IPS DF 6.9 (cell line): ENCODE measurements at regions not wholly inside any gene's neighbourhood (a gene's known extent, or its start where the extent isn't known, plus 50 kb on each side); places are given as distances from the start of the nearest gene placed in this dataset.

ENCODE experiments used
- DNase-seq: peaks from one replicate; pipeline ENCODE4 v3.0.0-alpha.2; 2013; ENCODE audit warnings: low read depth, low spot score
- H3K27ac ChIP-seq: one replicate; pipeline ENCODE4 v1.5.1; 2013; ENCODE audit warnings: low read length, control low read depth
- H3K27me3 ChIP-seq: 2 replicates; pipeline ENCODE4 v1.6.1; 2013; ENCODE audit warnings: mild to moderate bottlenecking, low read length; ENCODE audit not compliant: control insufficient read depth, insufficient read depth
- H3K36me3 ChIP-seq: 2 replicates; pipeline ENCODE4 v1.6.1; 2013; ENCODE audit warnings: low read length; ENCODE audit not compliant: control insufficient read depth, insufficient read depth
- H3K4me1 ChIP-seq: 2 replicates; pipeline ENCODE4 v1.6.1; 2013; ENCODE audit warnings: low read length; ENCODE audit not compliant: control insufficient read depth, insufficient read depth
- H3K4me3 ChIP-seq: 2 replicates; pipeline ENCODE4 v1.5.1; 2013; ENCODE audit warnings: mild to moderate bottlenecking, low read length
- H3K9me3 ChIP-seq: 2 replicates; pipeline ENCODE4 v1.6.1; 2013; ENCODE audit warnings: low read length, inconsistent platforms; ENCODE audit not compliant: control insufficient read depth, insufficient read depth
- WGBS: extraction: QIAGEN DNeasy Blood & Tissue Kit; methylation state at CpG from one replicate; pipeline ENCODE4 v1.1.7; 2013; ENCODE audit warnings: mixed read lengths, missing lambda C conversion rate; ENCODE audit not compliant: insufficient read length, insufficient coverage; 5-methylcytosine and 5-hydroxymethylcytosine counted together

GRCh38 chr22:48091656-48092223 lies 1329.3 kb downstream of the TBC1D22A start:
- no CpG with 5 or more reads among the region's 10 CpGs for WGBS
- H3K27me3 ChIP-seq: no peaks in the 10 kb centered on the region
- H3K4me1 ChIP-seq: no peaks in the 10 kb centered on the region
- no peak for DNase-seq
- no peak overlapping the region for H3K4me3 ChIP-seq
- H3K36me3 ChIP-seq: no peaks in the 10 kb centered on the region
- H3K27ac ChIP-seq: no peak overlapping the region
- peaks cover 26% of the 10 kb centered on the region for H3K9me3 ChIP-seq

- no peak overlapping the region for H3K27ac ChIP-seq
Observed at GRCh38 chr22:48091060-48091650, 1328.7 kb downstream of the TBC1D22A start.

GRCh38 chr22:48090332-48090672 lies 1327.9 kb downstream of the TBC1D22A start:
- Histone ChIP-seq H3K4me3 (no peak overlapping the region), H3K27ac (no peak overlapping the region), H3K9me3 (peaks cover 24% of the 10 kb centered on the region), H3K36me3 (no peaks in the 10 kb centered on the region), H3K27me3 (no peaks in the 10 kb centered on the region), H3K4me1 (no peaks in the 10 kb centered on the region)
- DNase-seq: no peak
- no CpG with 5 or more reads among the region's 7 CpGs for WGBS

More at GRCh38 chr22:48091060-48091650, 1328.7 kb downstream of the TBC1D22A start:
- Histone ChIP-seq H3K27me3 (no peaks in the 10 kb centered on the region), H3K4me3 (no peak overlapping the region), H3K4me1 (no peaks in the 10 kb centered on the region), H3K36me3 (no peaks in the 10 kb centered on the region), H3K9me3 (peaks cover 21% of the 10 kb centered on the region)
- WGBS: no CpG with 5 or more reads among the region's 11 CpGs
- no peak for DNase-seq

- Histone ChIP-seq H3K4me1 (no peaks in the 10 kb centered on the region), H3K36me3 (no peaks in the 10 kb centered on the region), H3K27ac (no peak overlapping the region), H3K9me3 (peaks cover 22% of the 10 kb centered on the region), H3K4me3 (no peak overlapping the region), H3K27me3 (no peaks in the 10 kb centered on the region)
- DNase-seq: no peak
- no CpG with 5 or more reads among the region's 19 CpGs for WGBS
Observed at GRCh38 chr22:48089601-48090331, 1327.3 kb downstream of the TBC1D22A start.

- Histone ChIP-seq H3K4me1 (no peaks in the 10 kb centered on the region), H3K27ac (no peak overlapping the region)
- WGBS: no CpG with 5 or more reads among the region's 8 CpGs
Observed at GRCh38 chr22:48088926-48089536, 1326.6 kb downstream of the TBC1D22A start.

GRCh38 chr22:48088251-48088650 lies 1325.8 kb downstream of the TBC1D22A start:
- Histone ChIP-seq H3K36me3 (no peaks in the 10 kb centered on the region), H3K4me1 (no peaks in the 10 kb centered on the region), H3K27ac (no peak overlapping the region), H3K4me3 (no peak overlapping the region), H3K9me3 (peaks cover 27% of the 10 kb centered on the region), H3K27me3 (no peaks in the 10 kb centered on the region)
- no CpG with 5 or more reads among the region's 5 CpGs for WGBS
- no peak for DNase-seq

More at GRCh38 chr22:48088926-48089536, 1326.6 kb downstream of the TBC1D22A start:
- no peaks in the 10 kb centered on the region for H3K36me3 ChIP-seq
- peaks cover 24% of the 10 kb centered on the region for H3K9me3 ChIP-seq
- H3K4me3 ChIP-seq: no peak overlapping the region
- DNase-seq: no peak
- H3K27me3 ChIP-seq: no peaks in the 10 kb centered on the region

GRCh38 chr22:48085901-48086645 lies 1323.6 kb downstream of the TBC1D22A start:
- Histone ChIP-seq H3K4me1 (no peaks in the 10 kb centered on the region), H3K4me3 (no peak overlapping the region), H3K9me3 (peaks cover 31% of the 10 kb centered on the region), H3K36me3 (no peaks in the 10 kb centered on the region), H3K27me3 (no peaks in the 10 kb centered on the region), H3K27ac (no peak overlapping the region)
- DNase-seq: no peak
- no CpG with 5 or more reads among the region's 8 CpGs for WGBS

GRCh38 chr22:48084729-48085050 lies 1322.2 kb downstream of the TBC1D22A start:
- H3K4me3 ChIP-seq: no peak overlapping the region
- no peaks in the 10 kb centered on the region for H3K36me3 ChIP-seq
- H3K4me1 ChIP-seq: no peaks in the 10 kb centered on the region
- H3K27ac ChIP-seq: no peak overlapping the region
- DNase-seq: no peak
- peaks cover 35% of the 10 kb centered on the region for H3K9me3 ChIP-seq
- no CpG with 5 or more reads among the region's 11 CpGs for WGBS
- no peaks in the 10 kb centered on the region for H3K27me3 ChIP-seq

GRCh38 chr22:48084041-48084728 lies 1321.7 kb downstream of the TBC1D22A start:
- Histone ChIP-seq H3K9me3 (peaks cover 33% of the 10 kb centered on the region), H3K36me3 (no peaks in the 10 kb centered on the region), H3K4me3 (no peak overlapping the region), H3K27me3 (no peaks in the 10 kb centered on the region), H3K27ac (no peak overlapping the region), H3K4me1 (no peaks in the 10 kb centered on the region)
- no CpG with 5 or more reads among the region's 13 CpGs for WGBS
- no peak for DNase-seq

GRCh38 chr22:48083502-48083901 lies 1321.1 kb downstream of the TBC1D22A start:
- Histone ChIP-seq H3K9me3 (peaks cover 35% of the 10 kb centered on the region), H3K27ac (no peak overlapping the region), H3K4me1 (no peaks in the 10 kb centered on the region), H3K4me3 (no peak overlapping the region), H3K36me3 (no peaks in the 10 kb centered on the region), H3K27me3 (no peaks in the 10 kb centered on the region)
- DNase-seq: no peak
- WGBS: no CpG with 5 or more reads among the region's 10 CpGs
